CD4-positive, alpha-beta memory T cell (primary cell): ENCODE measurements at regions not wholly inside any gene's neighbourhood (a gene's known extent, or its start where the extent isn't known, plus 50 kb on each side); places are given as distances from the start of the nearest gene placed in this dataset.
A peak's percentile ranks its signal among the peaks of the same experiment; 100 is the strongest.

Experiments used
- CTCF ChIA-PET: fragments of 350-600 bp; sonication (Branson Sonifier 250); formaldehyde crosslinking; loops from one replicate; lab custom pipeline; 2021; ENCODE audit warnings: inconsistent platforms; ENCODE audit not compliant: partially characterized antibody; lab: Charles Lee
- POLR2A ChIA-PET: fragments of 350-600 bp; sonication (Branson Sonifier 250); formaldehyde crosslinking; loops from one replicate; lab custom pipeline; 2021; ENCODE audit not compliant: partially characterized antibody; lab: Charles Lee
- DNase-seq, 5 donors: peaks; one replicate each; pipeline versions ENCODE4 v3.0.0 to v3.0.0-alpha.2; 2020 to 2022; ENCODE audit warnings: mixed read lengths in 1 of 5
- H3K27ac ChIP-seq: one replicate; pipeline ENCODE4 v1.7.0; 2013; ENCODE audit warnings: low read depth, low read length
- H3K27me3 ChIP-seq: 2 replicates; pipeline ENCODE4 v1.7.0; 2013; ENCODE audit warnings: mild to moderate bottlenecking, low read length, moderate library complexity; ENCODE audit not compliant: insufficient read depth
- H3K36me3 ChIP-seq: 2 replicates; pipeline ENCODE4 v1.7.0; 2013; ENCODE audit warnings: mild to moderate bottlenecking, low read length, moderate library complexity; ENCODE audit not compliant: insufficient read depth
- H3K4me1 ChIP-seq: 2 replicates; pipeline ENCODE4 v1.7.0; 2013; ENCODE audit warnings: mild to moderate bottlenecking, low read length, moderate library complexity; ENCODE audit not compliant: insufficient read depth
- H3K4me3 ChIP-seq, 2 donors: one replicate each; pipeline ENCODE4 v1.7.0; 2013; ENCODE audit warnings: low read length in 2 of 2, mild to moderate bottlenecking in 1 of 2
- H3K9me3 ChIP-seq, 2 donors: one replicate each; pipeline ENCODE4 v1.7.0; 2013; ENCODE audit warnings: low read length in 2 of 2, control low read depth in 1 of 2; ENCODE audit not compliant: control insufficient read depth in 1 of 2
- H3K27ac Mint-ChIP-seq, 7 donors: one replicate each; pipeline ENCODE4 v1.8.0; 2020 to 2021; ENCODE audit warnings: mixed read lengths in 7 of 7, mild to moderate bottlenecking in 6 of 7, inconsistent platforms in 3 of 7, moderate library complexity in 3 of 7
- H3K27me3 Mint-ChIP-seq, 2 donors: one replicate each; pipeline ENCODE4 v1.8.0; 2020 to 2021; ENCODE audit warnings: mixed read lengths in 2 of 2
- H3K36me3 Mint-ChIP-seq, 2 donors: one replicate each; pipeline ENCODE4 v1.8.0; 2020 to 2021; ENCODE audit warnings: mixed read lengths in 2 of 2, inconsistent platforms in 1 of 2, mild to moderate bottlenecking in 1 of 2
- H3K4me1 Mint-ChIP-seq, 4 donors: one replicate each; pipeline ENCODE4 v1.8.0; 2020 to 2021; ENCODE audit warnings: mixed read lengths in 4 of 4, mild to moderate bottlenecking in 1 of 4
- H3K4me3 Mint-ChIP-seq, 8 donors: one replicate each; pipeline ENCODE4 v1.8.0; 2020 to 2021; ENCODE audit warnings: mixed read lengths in 8 of 8, mild to moderate bottlenecking in 7 of 8, moderate library complexity in 6 of 8, inconsistent platforms in 3 of 8
- H3K9me3 Mint-ChIP-seq, 8 donors: one replicate each; pipeline ENCODE4 v1.8.0; 2020 to 2021; ENCODE audit warnings: mixed read lengths in 8 of 8, mild to moderate bottlenecking in 5 of 8, inconsistent platforms in 3 of 8, moderate library complexity in 1 of 8
- intact Hi-C: fragments of 100-400 bp; cut with micrococcal nuclease; formaldehyde crosslinking; loops from one replicate; pipeline ENCODE4 v1.15.1; 2023

DNA sequence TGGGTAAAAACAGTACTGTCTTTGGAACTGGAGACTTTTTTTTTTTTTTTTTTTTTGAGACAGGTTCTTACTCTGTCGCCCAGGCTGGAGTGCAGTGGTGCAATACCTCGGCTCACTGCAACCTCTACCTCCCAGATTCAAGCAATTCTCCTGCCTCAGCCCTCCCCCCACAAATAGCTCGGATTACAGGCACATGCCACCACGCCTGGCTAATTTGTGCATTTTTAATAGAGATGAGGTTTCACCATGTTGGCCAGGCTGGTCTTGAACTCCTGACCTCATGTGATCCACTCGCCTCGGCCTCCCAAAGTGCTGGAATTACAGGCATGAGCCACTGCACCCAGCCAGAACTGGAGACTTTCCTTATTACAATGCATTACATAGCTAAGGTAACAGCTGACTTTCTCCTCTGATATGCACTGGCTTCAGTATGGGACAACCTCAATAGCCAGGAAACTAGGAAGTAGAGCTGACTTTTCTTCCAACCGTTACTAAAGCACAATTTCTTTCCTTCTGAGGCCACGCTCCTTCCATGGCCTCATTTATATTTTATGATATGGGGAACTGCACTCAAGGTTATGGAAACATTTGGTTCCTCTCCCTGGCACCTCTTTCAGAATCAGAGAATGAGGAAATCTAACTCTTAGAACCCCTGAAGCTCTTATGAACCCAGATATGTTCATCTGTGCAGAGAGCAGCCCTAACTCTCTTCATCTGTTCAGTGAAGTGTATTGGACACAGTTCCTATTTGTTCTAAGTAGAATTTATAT lies 53.5 kb upstream of the FAM9B start:
- Histone ChIP-seq H3K4me1 (no peaks in the 10 kb centered on the region), H3K36me3 (no peaks in the 10 kb centered on the region), H3K9me3 (no peaks in the 10 kb centered on the region), H3K27ac (no peak overlapping the region), H3K27me3 (no peaks in the 10 kb centered on the region), H3K4me3 (no peak overlapping the region)
- ChIA-PET POLR2A (no interaction called here), CTCF (interaction anchor here (0.6 kb wide), 1 partner anchor 227 kb away, joined by 3 read pairs; no protein-coding TSS in a partner anchor)
- DNase-seq, result no peak
- intact Hi-C loops, result no loop called here
- Mint-ChIP-seq H3K4me1 (peaks cover 0 to 4% (median 0%) of the 10 kb centered on the region in 4 donors), H3K27ac (no peak overlapping the region), H3K27me3 (no peaks in the 10 kb centered on the region), H3K9me3 (peaks cover 0 to 2% (median 0%) of the 10 kb centered on the region in 8 donors), H3K4me3 (no peak overlapping the region), H3K36me3 (no peaks in the 10 kb centered on the region)

DNA sequence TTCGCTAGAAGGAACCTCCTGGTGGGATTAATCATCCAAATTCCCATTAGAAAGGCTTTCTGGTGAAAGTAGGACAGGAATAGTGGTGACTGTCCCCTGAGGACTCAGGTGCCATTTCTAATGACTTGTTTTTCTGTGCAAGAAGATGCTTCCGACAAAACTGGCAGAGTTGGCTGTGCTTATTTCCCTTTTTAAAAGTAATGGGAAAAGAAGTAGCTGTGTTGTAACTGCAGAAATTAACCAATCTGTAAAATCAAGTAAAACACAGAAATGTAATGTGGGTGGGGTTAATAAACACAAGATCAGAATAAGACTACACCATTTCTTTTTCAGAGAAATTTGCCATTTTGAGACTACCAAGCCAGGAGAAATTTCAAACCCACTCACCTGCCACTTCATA lies 55.0 kb upstream of the FAM9B start:
- Mint-ChIP-seq H3K36me3 (no peaks in the 10 kb centered on the region), H3K4me1 (peaks cover 0 to 4% (median 0%) of the 10 kb centered on the region in 4 donors), H3K27me3 (no peaks in the 10 kb centered on the region), H3K9me3 (peaks cover 0 to 2% (median 0%) of the 10 kb centered on the region in 8 donors), H3K27ac (no peak overlapping the region), H3K4me3 (no peak overlapping the region)
- Histone ChIP-seq H3K27me3 (no peaks in the 10 kb centered on the region), H3K4me3 (no peak overlapping the region), H3K27ac (no peak overlapping the region), H3K9me3 (no peaks in the 10 kb centered on the region), H3K36me3 (no peaks in the 10 kb centered on the region), H3K4me1 (no peaks in the 10 kb centered on the region)
- POLR2A ChIA-PET, result interaction anchor here (0.6 kb wide), 1 partner anchor 15 kb away, joined by 4 read pairs; no protein-coding TSS in a partner anchor
- intact Hi-C loops, result no loop called here
- DNase-seq, result no peak
- CTCF ChIA-PET, result no interaction called here

DNA sequence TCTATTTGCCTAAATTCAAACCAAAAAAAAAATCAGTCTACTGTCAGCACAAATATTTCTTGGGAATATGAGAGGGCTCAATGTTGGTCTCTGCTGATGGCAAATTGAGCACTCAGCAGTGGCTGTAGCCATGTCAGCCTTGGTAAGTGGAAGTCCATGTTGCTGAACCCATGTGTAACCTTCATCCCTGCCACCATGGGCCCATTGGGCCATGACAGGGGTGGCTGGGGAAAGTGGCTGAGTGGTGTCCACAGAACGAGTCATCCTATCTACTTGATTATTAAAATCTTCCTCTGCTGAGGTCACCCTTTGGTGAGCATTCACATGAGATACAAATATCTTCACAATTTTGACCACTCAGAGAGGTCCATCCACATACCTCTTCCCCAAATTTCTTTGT lies 56.8 kb upstream of the FAM9B start:
- Mint-ChIP-seq H3K27ac (no peak overlapping the region), H3K9me3 (peaks cover 0 to 12% (median 2%) of the 10 kb centered on the region in 8 donors)
- H3K9me3 ChIP-seq, result no peaks in the 10 kb centered on the region

DNA sequence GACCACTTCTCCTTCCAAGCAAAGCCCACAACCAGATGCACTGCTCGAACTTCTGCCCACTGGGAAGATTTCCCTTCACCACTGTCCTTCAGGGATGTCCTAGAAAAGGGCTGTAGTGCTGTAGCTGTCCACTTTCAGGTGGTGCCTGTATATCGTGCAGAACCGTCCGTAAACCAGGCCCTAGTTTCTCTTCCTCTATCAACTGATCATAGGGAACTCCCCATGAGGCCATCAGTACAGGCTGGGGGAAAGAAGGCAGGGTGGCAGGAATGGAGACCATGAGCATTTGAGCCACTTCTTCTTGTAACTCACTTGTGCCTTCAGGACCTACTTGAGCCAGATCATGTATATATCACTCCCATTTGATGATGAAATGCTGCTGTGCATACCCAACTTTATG lies 57.3 kb upstream of the FAM9B start:
- intact Hi-C loops, result no loop called here

More for the DNA sequence above, 56.8 kb upstream of the FAM9B start:
- H3K27me3 ChIP-seq, result no peaks in the 10 kb centered on the region
- Mint-ChIP-seq H3K36me3 (peaks cover 0 to 3% of the 10 kb centered on the region in 2 donors), H3K27me3 (no peaks in the 10 kb centered on the region), H3K4me3 (no peak overlapping the region), H3K4me1 (peaks cover 0 to 4% (median 0%) of the 10 kb centered on the region in 4 donors)
- H3K27ac ChIP-seq, result no peak overlapping the region
- intact Hi-C loops, result no loop called here
- DNase-seq, result no peak
- CTCF ChIA-PET, result no interaction called here
- no peaks in the 10 kb centered on the region for H3K4me1 ChIP-seq
- no peak overlapping the region for H3K4me3 ChIP-seq
- H3K36me3 ChIP-seq, result no peaks in the 10 kb centered on the region
- POLR2A ChIA-PET, result no interaction called here

DNA sequence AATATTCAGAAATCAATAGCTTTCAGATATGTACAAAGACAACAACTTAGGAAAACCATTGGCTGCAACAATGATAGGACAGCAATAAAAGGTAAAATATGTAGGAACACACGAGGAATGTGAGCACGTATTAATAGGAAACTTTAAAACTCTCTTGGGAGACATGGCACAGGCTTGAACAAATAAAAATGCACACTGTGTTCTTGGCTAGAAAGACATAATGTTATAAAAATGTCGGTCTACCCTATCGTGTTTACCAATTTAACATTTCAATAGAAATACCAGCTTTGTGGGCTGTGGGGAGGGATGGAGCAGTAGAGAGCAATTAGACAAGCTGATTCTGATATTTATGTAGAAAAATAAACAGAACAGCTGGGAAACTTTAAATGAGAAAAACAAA lies 69.0 kb upstream of the FAM9B start:
- H3K36me3 ChIP-seq, result no peaks in the 10 kb centered on the region
- Mint-ChIP-seq H3K9me3 (peaks cover 0 to 2% (median 0%) of the 10 kb centered on the region in 8 donors), H3K4me1 (no peaks in the 10 kb centered on the region), H3K36me3 (no peaks in the 10 kb centered on the region), H3K4me3 (no peak overlapping the region), H3K27ac (peak overlapping the region in 1 of 7 donors; percentile 16), H3K27me3 (no peaks in the 10 kb centered on the region)
- no peaks in the 10 kb centered on the region for H3K4me1 ChIP-seq
- H3K9me3 ChIP-seq, result no peaks in the 10 kb centered on the region
- H3K4me3 ChIP-seq, result no peak overlapping the region
- H3K27ac ChIP-seq, result no peak overlapping the region
- ChIA-PET POLR2A (interaction anchor here (0.8 kb wide), 1 partner anchor 14 kb away, joined by 4 read pairs; no protein-coding TSS in a partner anchor), CTCF (no interaction called here)
- DNase-seq, result no peak
- intact Hi-C loops, result no loop called here
- H3K27me3 ChIP-seq, result no peaks in the 10 kb centered on the region

More for the DNA sequence above, 57.3 kb upstream of the FAM9B start:
- H3K9me3 Mint-ChIP-seq, result peaks cover 0 to 12% (median 2%) of the 10 kb centered on the region in 8 donors
- ChIA-PET POLR2A (no interaction called here), CTCF (no interaction called here)
- H3K4me3 Mint-ChIP-seq, result no peak overlapping the region
- H3K4me1 ChIP-seq, result no peaks in the 10 kb centered on the region
- no peak overlapping the region for H3K27ac Mint-ChIP-seq
- H3K27me3 Mint-ChIP-seq, result no peaks in the 10 kb centered on the region
- DNase-seq, result no peak
- H3K27ac ChIP-seq, result no peak overlapping the region
- no peaks in the 10 kb centered on the region for H3K27me3 ChIP-seq
- no peaks in the 10 kb centered on the region for H3K36me3 ChIP-seq
- no peaks in the 10 kb centered on the region for H3K9me3 ChIP-seq
- H3K4me3 ChIP-seq, result no peak overlapping the region
- H3K36me3 Mint-ChIP-seq, result peaks cover 0 to 3% of the 10 kb centered on the region in 2 donors
- peaks cover 0 to 4% (median 0%) of the 10 kb centered on the region in 4 donors for H3K4me1 Mint-ChIP-seq

DNA sequence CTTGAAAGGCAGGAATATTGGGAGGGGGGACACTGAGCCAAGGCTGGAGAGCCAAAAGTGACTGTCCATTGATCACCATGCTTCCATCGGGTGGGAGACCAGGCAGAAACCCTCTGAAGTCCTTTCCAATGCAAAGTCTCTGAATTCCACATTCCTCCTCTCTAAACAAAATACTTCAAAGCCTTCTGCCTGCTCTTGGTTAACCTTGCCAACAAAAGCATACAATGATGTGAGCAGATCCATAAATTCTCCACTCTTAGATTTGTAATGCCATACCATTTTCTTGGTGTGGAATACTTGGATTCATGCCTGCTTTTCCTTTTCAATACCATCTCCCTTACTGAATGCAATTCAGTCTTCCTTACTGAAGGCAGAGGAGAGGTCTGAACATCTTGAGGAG lies 74.1 kb upstream of the FAM9B start:
- POLR2A ChIA-PET, result interaction anchor here (1.2 kb wide), 1 partner anchor 22 kb away, joined by 3 read pairs; no protein-coding TSS in a partner anchor
- no peak overlapping the region for H3K4me3 Mint-ChIP-seq
- intact Hi-C loops, result no loop called here
- no peaks in the 10 kb centered on the region for H3K4me1 Mint-ChIP-seq
- no peaks in the 10 kb centered on the region for H3K9me3 Mint-ChIP-seq
- no peaks in the 10 kb centered on the region for H3K36me3 Mint-ChIP-seq
- Histone ChIP-seq H3K4me3 (no peak overlapping the region), H3K9me3 (no peaks in the 10 kb centered on the region), H3K27me3 (no peaks in the 10 kb centered on the region), H3K36me3 (no peaks in the 10 kb centered on the region), H3K27ac (no peak overlapping the region), H3K4me1 (no peaks in the 10 kb centered on the region)
- no peak overlapping the region for H3K27ac Mint-ChIP-seq
- H3K27me3 Mint-ChIP-seq, result no peaks in the 10 kb centered on the region
- CTCF ChIA-PET, result no interaction called here
- DNase-seq, result no peak

DNA sequence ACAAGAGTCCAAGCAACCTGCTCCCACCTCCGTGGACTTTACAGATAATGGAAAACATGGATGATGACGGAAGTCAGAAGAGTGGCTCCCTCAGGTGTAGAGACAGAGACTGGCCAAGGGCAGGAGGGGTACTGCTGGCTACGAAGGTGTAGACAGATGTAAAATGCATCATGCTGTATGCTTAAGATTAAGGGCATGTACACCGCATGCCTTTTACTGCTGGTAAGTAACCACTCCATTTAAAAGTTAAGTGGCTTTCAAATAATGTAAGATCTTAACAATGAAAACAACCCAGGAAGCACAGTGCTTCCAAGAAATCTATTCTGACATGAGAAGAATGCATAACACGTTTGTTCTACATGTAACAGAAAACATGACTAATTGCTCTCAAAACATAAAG lies 76.9 kb upstream of the FAM9B start:
- Histone ChIP-seq H3K27ac (no peak overlapping the region), H3K36me3 (no peaks in the 10 kb centered on the region), H3K4me1 (no peaks in the 10 kb centered on the region), H3K4me3 (no peak overlapping the region), H3K9me3 (no peaks in the 10 kb centered on the region), H3K27me3 (no peaks in the 10 kb centered on the region)
- Mint-ChIP-seq H3K4me1 (no peaks in the 10 kb centered on the region), H3K36me3 (no peaks in the 10 kb centered on the region), H3K9me3 (no peaks in the 10 kb centered on the region), H3K27ac (no peak overlapping the region), H3K27me3 (no peaks in the 10 kb centered on the region), H3K4me3 (no peak overlapping the region)
- ChIA-PET CTCF (no interaction called here), POLR2A (no interaction called here)
- DNase-seq, result no peak
- intact Hi-C loops, result no loop called here
